ENCODE measurements at regions not wholly inside any gene's neighbourhood (a gene's known extent, or its start where the extent isn't known, plus 50 kb on each side); places are given as distances from the start of the nearest gene placed in this dataset.

GRCh38 chr11:111047374-111047773, 198.2 kb upstream of the POU2AF2 start:
- Mint-ChIP-seq H3K4me3 (no peak overlapping the region), H3K27me3 (peaks cover 5% of the 10 kb centered on the region), H3K27ac (no peak overlapping the region), H3K9me3 (no peaks in the 10 kb centered on the region), H3K36me3 (ENCODE audit: low read depth) (no peaks in the 10 kb centered on the region), H3K4me1 (ENCODE audit: low read depth) (no peaks in the 10 kb centered on the region)
- intact Hi-C loops (cut with micrococcal nuclease) = no loop called here
- TF ChIP-seq CTCF (IDR thresholded peaks at IDR 0.05) = no peak
- ATAC-seq = no peak
- ChIA-PET CTCF (no interaction called here), POLR2A (no interaction called here)
- no peak for DNase-seq

GRCh38 chr11:111046291-111046690, 199.2 kb upstream of the POU2AF2 start:
- Mint-ChIP-seq H3K9me3 (no peaks in the 10 kb centered on the region), H3K27me3 (peaks cover 7% of the 10 kb centered on the region), H3K27ac (no peak overlapping the region), H3K4me3 (no peak overlapping the region), H3K36me3 (ENCODE audit: low read depth) (no peaks in the 10 kb centered on the region), H3K4me1 (ENCODE audit: low read depth) (no peaks in the 10 kb centered on the region)
- ChIA-PET POLR2A (interaction anchor here (0.6 kb wide), 1 partner anchor 407 kb away, joined by 4 read pairs; no protein-coding TSS in a partner anchor), CTCF (no interaction called here)
- intact Hi-C loops (cut with micrococcal nuclease) = no loop called here
- ATAC-seq = no peak
- no peak for DNase-seq
- TF ChIP-seq CTCF (IDR thresholded peaks at IDR 0.05) = no peak

- Mint-ChIP-seq H3K9me3 (no peaks in the 10 kb centered on the region), H3K27me3 (peaks cover 7% of the 10 kb centered on the region), H3K4me1 (ENCODE audit: low read depth) (no peaks in the 10 kb centered on the region), H3K36me3 (ENCODE audit: low read depth) (no peaks in the 10 kb centered on the region), H3K4me3 (no peak overlapping the region), H3K27ac (no peak overlapping the region)
- CTCF ChIA-PET = no interaction called here
- POLR2A ChIA-PET = no interaction called here
- no peak for TF ChIP-seq CTCF (IDR thresholded peaks at IDR 0.05)
- intact Hi-C loops (cut with micrococcal nuclease) = no loop called here
- DNase-seq = no peak
- ATAC-seq = no peak
Measured at GRCh38 chr11:111045874-111046273, 199.7 kb upstream of the POU2AF2 start.

GRCh38 chr11:111045407-111045803, 200.1 kb upstream of the POU2AF2 start:
- POLR2A ChIA-PET = no interaction called here
- DNase-seq = no peak
- Mint-ChIP-seq H3K4me3 (no peak overlapping the region), H3K36me3 (ENCODE audit: low read depth) (no peaks in the 10 kb centered on the region), H3K27ac (no peak overlapping the region), H3K4me1 (ENCODE audit: low read depth) (no peaks in the 10 kb centered on the region), H3K27me3 (peaks cover 7% of the 10 kb centered on the region), H3K9me3 (no peaks in the 10 kb centered on the region)
- CTCF ChIA-PET = no interaction called here
- no peak for TF ChIP-seq CTCF (IDR thresholded peaks at IDR 0.05)
- no peak for ATAC-seq
- intact Hi-C loops (cut with micrococcal nuclease) = no loop called here

- ATAC-seq (no peak), DNase-seq (no peak)
- intact Hi-C loops (cut with micrococcal nuclease) = no loop called here
- ChIA-PET CTCF (no interaction called here), POLR2A (no interaction called here)
- no peaks in the 10 kb centered on the region for H3K9me3 Mint-ChIP-seq
- no peak overlapping the region for H3K27ac Mint-ChIP-seq
- no peak overlapping the region for H3K4me3 Mint-ChIP-seq
- H3K4me1 Mint-ChIP-seq (ENCODE audit: low read depth) = no peaks in the 10 kb centered on the region
- H3K27me3 Mint-ChIP-seq = peaks cover 7% of the 10 kb centered on the region
- no peak for TF ChIP-seq CTCF (IDR thresholded peaks at IDR 0.05)
- H3K36me3 Mint-ChIP-seq (ENCODE audit: low read depth) = no peaks in the 10 kb centered on the region
Measured at GRCh38 chr11:111044751-111045406, 200.6 kb upstream of the POU2AF2 start.

Data from activated CD8-positive, alpha-beta T cell treated with anti-CD3 and anti-CD28 coated beads for 36 hours (primary cell).